ENCODE measurements at regions not wholly inside any gene's neighbourhood (a gene's known extent, or its start where the extent isn't known, plus 50 kb on each side); places are given as distances from the start of the nearest gene placed in this dataset.

GRCh38 chr2:217415316-217415715 lies 555.5 kb upstream of the TNP1 start:
- Mint-ChIP-seq H3K4me3 (no peak overlapping the region), H3K36me3 (no peaks in the 10 kb centered on the region), H3K27ac (no peak overlapping the region), H3K27me3 (peaks cover 28 to 59% of the 10 kb centered on the region in 2 donors), H3K9me3 (no peaks in the 10 kb centered on the region), H3K4me1 (ENCODE audit: low read depth in 2 of 2) (no peaks in the 10 kb centered on the region)
- no peak for ATAC-seq
- DNase-seq (ENCODE audit: low spot score): no peak

GRCh38 chr2:217414429-217414828 lies 554.6 kb upstream of the TNP1 start:
- Mint-ChIP-seq H3K27ac (no peak overlapping the region), H3K36me3 (no peaks in the 10 kb centered on the region), H3K4me3 (no peak overlapping the region), H3K9me3 (no peaks in the 10 kb centered on the region), H3K27me3 (peaks cover 28 to 59% of the 10 kb centered on the region in 2 donors), H3K4me1 (ENCODE audit: low read depth in 2 of 2) (no peaks in the 10 kb centered on the region)
- DNase-seq (ENCODE audit: low spot score) (no peak), ATAC-seq (no peak)

GRCh38 chr2:217413193-217413592 lies 553.3 kb upstream of the TNP1 start:
- peaks cover 24 to 55% of the 10 kb centered on the region in 2 donors for H3K27me3 Mint-ChIP-seq
- ATAC-seq (no peak), DNase-seq (ENCODE audit: low spot score) (no peak)
- no peaks in the 10 kb centered on the region for H3K9me3 Mint-ChIP-seq
- no peak overlapping the region for H3K4me3 Mint-ChIP-seq
- H3K36me3 Mint-ChIP-seq: no peaks in the 10 kb centered on the region
- no peak overlapping the region for H3K27ac Mint-ChIP-seq
- H3K4me1 Mint-ChIP-seq (ENCODE audit: low read depth in 2 of 2): no peaks in the 10 kb centered on the region

- Mint-ChIP-seq H3K36me3 (no peaks in the 10 kb centered on the region), H3K4me1 (ENCODE audit: low read depth in 2 of 2) (no peaks in the 10 kb centered on the region), H3K9me3 (no peaks in the 10 kb centered on the region), H3K27ac (no peak overlapping the region), H3K27me3 (peaks cover 20 to 50% of the 10 kb centered on the region in 2 donors), H3K4me3 (no peak overlapping the region)
- DNase-seq (ENCODE audit: low spot score) (no peak), ATAC-seq (no peak)
Measured at GRCh38 chr2:217412721-217413120, 552.9 kb upstream of the TNP1 start.

- Mint-ChIP-seq H3K4me1 (ENCODE audit: low read depth in 2 of 2) (no peaks in the 10 kb centered on the region), H3K27ac (no peak overlapping the region), H3K36me3 (no peaks in the 10 kb centered on the region), H3K9me3 (no peaks in the 10 kb centered on the region), H3K27me3 (peaks cover 18 to 50% of the 10 kb centered on the region in 2 donors), H3K4me3 (no peak overlapping the region)
- no peak for DNase-seq (ENCODE audit: low spot score)
- no peak for ATAC-seq
Measured at GRCh38 chr2:217412277-217412676, 552.4 kb upstream of the TNP1 start.

GRCh38 chr2:217410681-217410960 lies 550.8 kb upstream of the TNP1 start:
- H3K27me3 Mint-ChIP-seq: peaks cover 18 to 55% of the 10 kb centered on the region in 2 donors

GRCh38 chr2:217409949-217410680 lies 550.3 kb upstream of the TNP1 start:
- no peaks in the 10 kb centered on the region for H3K36me3 Mint-ChIP-seq
- DNase-seq (ENCODE audit: low spot score): no peak
- no peaks in the 10 kb centered on the region for H3K4me1 Mint-ChIP-seq (ENCODE audit: low read depth in 2 of 2)
- H3K9me3 Mint-ChIP-seq: no peaks in the 10 kb centered on the region
- peaks cover 16 to 52% of the 10 kb centered on the region in 2 donors for H3K27me3 Mint-ChIP-seq
- ATAC-seq: no peak
- H3K27ac Mint-ChIP-seq: no peak overlapping the region
- no peak overlapping the region for H3K4me3 Mint-ChIP-seq

More at GRCh38 chr2:217410681-217410960, 550.8 kb upstream of the TNP1 start:
- no peak for DNase-seq (ENCODE audit: low spot score)
- H3K9me3 Mint-ChIP-seq: no peaks in the 10 kb centered on the region
- no peak overlapping the region for H3K27ac Mint-ChIP-seq
- H3K4me1 Mint-ChIP-seq (ENCODE audit: low read depth in 2 of 2): no peaks in the 10 kb centered on the region
- H3K36me3 Mint-ChIP-seq: no peaks in the 10 kb centered on the region
- H3K4me3 Mint-ChIP-seq: no peak overlapping the region
- ATAC-seq: no peak

- Mint-ChIP-seq H3K36me3 (no peaks in the 10 kb centered on the region), H3K4me1 (ENCODE audit: low read depth in 2 of 2) (no peaks in the 10 kb centered on the region), H3K9me3 (no peaks in the 10 kb centered on the region), H3K27me3 (peaks cover 11 to 34% of the 10 kb centered on the region in 2 donors), H3K4me3 (no peak overlapping the region), H3K27ac (no peak overlapping the region)
- DNase-seq (ENCODE audit: low spot score) (no peak), ATAC-seq (no peak)
Measured at GRCh38 chr2:217407362-217407761, 547.5 kb upstream of the TNP1 start.

GRCh38 chr2:217404236-217404760 lies 544.4 kb upstream of the TNP1 start:
- no peaks in the 10 kb centered on the region for H3K36me3 Mint-ChIP-seq
- no peaks in the 10 kb centered on the region for H3K4me1 Mint-ChIP-seq (ENCODE audit: low read depth in 2 of 2)
- ATAC-seq (no peak), DNase-seq (ENCODE audit: low spot score) (no peak)
- H3K27ac Mint-ChIP-seq: no peak overlapping the region
- no peaks in the 10 kb centered on the region for H3K9me3 Mint-ChIP-seq
- no peak overlapping the region for H3K4me3 Mint-ChIP-seq
- peaks cover 11 to 24% of the 10 kb centered on the region in 2 donors for H3K27me3 Mint-ChIP-seq

- no peaks in the 10 kb centered on the region for H3K36me3 Mint-ChIP-seq
- peaks cover 9 to 20% of the 10 kb centered on the region in 2 donors for H3K27me3 Mint-ChIP-seq
- H3K4me1 Mint-ChIP-seq (ENCODE audit: low read depth in 2 of 2): peaks cover 6 to 8% of the 10 kb centered on the region in 2 donors
Measured at GRCh38 chr2:217402761-217403383, 543.0 kb upstream of the TNP1 start.

GRCh38 chr2:217402144-217402543 lies 542.3 kb upstream of the TNP1 start:
- H3K36me3 Mint-ChIP-seq: no peaks in the 10 kb centered on the region
- no peaks in the 10 kb centered on the region for H3K9me3 Mint-ChIP-seq
- ATAC-seq: no peak
- DNase-seq (ENCODE audit: low spot score): no peak
- H3K27ac Mint-ChIP-seq: no peak overlapping the region
- H3K4me1 Mint-ChIP-seq (ENCODE audit: low read depth in 2 of 2): peaks cover 6 to 8% of the 10 kb centered on the region in 2 donors
- H3K27me3 Mint-ChIP-seq: peaks cover 7 to 15% of the 10 kb centered on the region in 2 donors
- H3K4me3 Mint-ChIP-seq: no peak overlapping the region

More at GRCh38 chr2:217402761-217403383, 543.0 kb upstream of the TNP1 start:
- Mint-ChIP-seq H3K4me3 (no peak overlapping the region), H3K27ac (no peak overlapping the region), H3K9me3 (no peaks in the 10 kb centered on the region)
- ATAC-seq: no peak
- no peak for DNase-seq (ENCODE audit: low spot score)

GRCh38 chr2:217399291-217399690 lies 539.4 kb upstream of the TNP1 start:
- Mint-ChIP-seq H3K36me3 (no peaks in the 10 kb centered on the region), H3K9me3 (no peaks in the 10 kb centered on the region), H3K4me3 (no peak overlapping the region), H3K4me1 (ENCODE audit: low read depth in 2 of 2) (peaks cover 6 to 8% of the 10 kb centered on the region in 2 donors), H3K27ac (no peak overlapping the region), H3K27me3 (peaks cover 3 to 5% of the 10 kb centered on the region in 2 donors)
- no peak for ATAC-seq
- DNase-seq (ENCODE audit: low spot score): no peak

- no peaks in the 10 kb centered on the region for H3K9me3 Mint-ChIP-seq
- DNase-seq (ENCODE audit: low spot score): no peak
- peaks cover 0 to 2% of the 10 kb centered on the region in 2 donors for H3K27me3 Mint-ChIP-seq
- no peaks in the 10 kb centered on the region for H3K36me3 Mint-ChIP-seq
- peak overlapping the region; percentile 8 to 71 for H3K27ac Mint-ChIP-seq
- H3K4me1 Mint-ChIP-seq (ENCODE audit: low read depth in 2 of 2): peaks cover 6 to 8% of the 10 kb centered on the region in 2 donors
- peak overlapping the region; percentile 51 for H3K4me3 Mint-ChIP-seq
- peak; percentile 53 to 57 for ATAC-seq
Measured at GRCh38 chr2:217398860-217399259, 539.0 kb upstream of the TNP1 start.

GRCh38 chr2:217398101-217398500 lies 538.2 kb upstream of the TNP1 start:
- ATAC-seq (no peak), DNase-seq (ENCODE audit: low spot score) (no peak)
- H3K36me3 Mint-ChIP-seq: peaks cover 3% of the 10 kb centered on the region
- H3K9me3 Mint-ChIP-seq: no peaks in the 10 kb centered on the region
- peak overlapping the region in 1 of 2 donors; percentile 8 for H3K27ac Mint-ChIP-seq
- no peak overlapping the region for H3K4me3 Mint-ChIP-seq
- H3K4me1 Mint-ChIP-seq (ENCODE audit: low read depth in 2 of 2): peaks cover 6 to 8% of the 10 kb centered on the region in 2 donors
- peaks cover 0 to 2% of the 10 kb centered on the region in 2 donors for H3K27me3 Mint-ChIP-seq
